ENCODE measurements at regions not wholly inside any gene's neighbourhood (a gene's known extent, or its start where the extent isn't known, plus 50 kb on each side); places are given as distances from the start of the nearest gene placed in this dataset.

DNA sequence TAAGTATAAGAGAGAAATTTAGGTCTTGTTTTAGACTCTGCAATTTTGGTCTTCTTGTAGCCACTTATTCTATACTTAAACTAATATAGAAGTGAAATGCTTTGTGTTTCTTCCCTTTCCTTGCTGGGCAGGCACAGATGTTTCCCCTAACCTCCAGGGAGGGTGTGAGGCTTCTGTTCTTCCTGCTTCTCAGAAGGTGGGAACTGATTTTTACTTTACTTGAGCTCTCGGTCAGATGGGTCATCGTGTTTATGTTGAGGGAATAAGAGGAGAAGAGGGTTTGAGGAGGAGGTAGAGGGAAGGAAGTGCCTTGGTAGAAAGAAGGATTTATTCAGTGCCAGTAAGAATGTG is 92.5 kb upstream of the CXCR4 start:
- TF ChIP-seq EZH2 (IDR thresholded peaks at IDR 0.05; ENCODE audit: low read depth) = no peak
- TF ChIP-seq, protein P1, sequence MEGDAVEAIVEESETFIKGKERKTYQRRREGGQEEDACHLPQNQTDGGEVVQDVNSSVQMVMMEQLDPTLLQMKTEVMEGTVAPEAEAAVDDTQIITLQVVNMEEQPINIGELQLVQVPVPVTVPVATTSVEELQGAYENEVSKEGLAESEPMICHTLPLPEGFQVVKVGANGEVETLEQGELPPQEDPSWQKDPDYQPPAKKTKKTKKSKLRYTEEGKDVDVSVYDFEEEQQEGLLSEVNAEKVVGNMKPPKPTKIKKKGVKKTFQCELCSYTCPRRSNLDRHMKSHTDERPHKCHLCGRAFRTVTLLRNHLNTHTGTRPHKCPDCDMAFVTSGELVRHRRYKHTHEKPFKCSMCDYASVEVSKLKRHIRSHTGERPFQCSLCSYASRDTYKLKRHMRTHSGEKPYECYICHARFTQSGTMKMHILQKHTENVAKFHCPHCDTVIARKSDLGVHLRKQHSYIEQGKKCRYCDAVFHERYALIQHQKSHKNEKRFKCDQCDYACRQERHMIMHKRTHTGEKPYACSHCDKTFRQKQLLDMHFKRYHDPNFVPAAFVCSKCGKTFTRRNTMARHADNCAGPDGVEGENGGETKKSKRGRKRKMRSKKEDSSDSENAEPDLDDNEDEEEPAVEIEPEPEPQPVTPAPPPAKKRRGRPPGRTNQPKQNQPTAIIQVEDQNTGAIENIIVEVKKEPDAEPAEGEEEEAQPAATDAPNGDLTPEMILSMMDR (conservative IDR thresholded peaks at IDR 0.05) = no peak
